Dermis microvascular lymphatic vessel endothelial cell (primary cell): ENCODE measurements at regions not wholly inside any gene's neighbourhood (a gene's known extent, or its start where the extent isn't known, plus 50 kb on each side); places are given as distances from the start of the nearest gene placed in this dataset.
A peak's percentile ranks its signal among the peaks of the same experiment; 100 is the strongest.

ENCODE experiments used
- DNase-seq, 2 donors: peaks; one replicate each; pipeline versions ENCODE4 v3.0.0 to v3.0.0-alpha.2; 2010; ENCODE audit warnings: low read depth in 2 of 2

DNA sequence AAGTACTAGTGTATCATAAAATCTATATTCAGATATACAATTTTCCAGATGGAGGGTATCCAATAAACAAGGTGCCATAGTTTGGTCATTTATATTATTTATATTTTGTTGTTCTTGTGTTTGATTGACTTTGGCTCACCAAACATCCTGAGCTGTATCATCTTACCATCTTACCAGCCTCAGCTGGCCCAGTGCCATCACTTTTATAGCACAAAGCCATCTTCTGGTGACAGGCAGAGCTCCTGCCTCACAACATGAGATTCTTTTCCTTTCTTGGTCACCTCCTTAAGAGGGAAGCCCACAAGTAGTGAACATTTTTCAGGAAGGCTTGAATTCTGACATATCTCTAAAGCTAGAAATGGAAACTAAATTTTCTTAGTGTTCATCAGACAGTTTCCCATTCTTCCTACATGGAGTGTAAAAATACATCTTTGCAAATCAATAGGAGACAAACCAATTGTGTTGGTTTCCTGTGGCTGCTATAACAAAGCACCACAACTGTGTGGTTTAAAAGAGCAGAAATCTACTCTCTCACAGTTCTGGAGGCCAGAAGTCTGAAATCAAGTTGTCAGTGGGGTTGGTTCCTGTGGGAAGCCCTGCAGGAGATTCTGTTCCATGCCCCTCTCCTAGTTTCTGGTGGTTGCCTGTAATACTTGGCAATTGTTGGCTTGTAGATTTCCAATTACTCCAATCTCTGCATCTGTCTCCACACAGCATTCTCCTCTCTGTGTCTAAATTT lies 341.8 kb downstream of the MAN2A1 start:
- no peak for DNase-seq

DNA sequence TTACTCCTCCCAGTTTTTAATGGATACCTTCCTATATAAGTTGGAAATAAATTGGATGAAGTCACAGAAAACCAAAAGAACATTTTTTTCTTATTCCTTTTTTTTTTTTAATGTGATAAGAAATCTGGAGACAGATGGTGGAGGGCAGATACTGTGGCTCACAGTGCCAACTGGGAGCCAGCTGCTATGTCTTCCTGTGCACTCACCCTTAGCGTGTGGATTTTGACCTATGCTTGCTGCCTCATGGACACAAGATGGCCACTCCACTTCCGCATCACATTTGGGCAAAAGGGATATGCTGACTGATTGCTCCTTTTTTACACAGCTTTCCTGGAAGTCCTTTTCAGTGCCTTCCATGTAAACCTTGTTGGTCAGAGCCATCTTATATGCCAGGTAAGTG lies 342.6 kb downstream of the MAN2A1 start:
- no peak for DNase-seq

DNA sequence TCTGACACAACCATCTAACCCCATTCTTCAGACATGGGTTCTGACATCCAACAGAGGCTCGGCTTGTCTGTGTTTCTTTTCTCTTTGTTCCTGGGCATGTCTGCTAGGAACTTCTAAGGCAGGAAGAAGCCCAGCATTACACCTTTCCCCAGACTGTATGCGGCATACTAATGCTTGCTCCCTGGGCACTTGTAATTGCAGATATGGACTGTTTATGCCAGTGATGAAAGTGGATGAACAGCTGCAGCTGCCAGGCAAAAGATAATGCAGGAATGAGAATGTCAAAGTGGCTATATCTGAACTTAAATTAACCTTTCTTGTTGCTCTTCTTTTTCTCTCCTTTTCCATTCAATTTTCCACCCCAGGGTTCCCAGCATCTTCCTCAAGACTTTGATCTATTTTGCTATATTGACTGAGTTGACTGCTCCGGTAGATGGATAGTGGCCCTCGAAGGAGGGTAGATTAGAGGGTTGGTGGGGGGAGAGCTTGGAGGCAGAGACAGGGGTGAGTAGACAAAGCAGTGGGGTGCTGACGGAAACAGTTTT lies 344.4 kb downstream of the MAN2A1 start:
- no peak for DNase-seq

DNA sequence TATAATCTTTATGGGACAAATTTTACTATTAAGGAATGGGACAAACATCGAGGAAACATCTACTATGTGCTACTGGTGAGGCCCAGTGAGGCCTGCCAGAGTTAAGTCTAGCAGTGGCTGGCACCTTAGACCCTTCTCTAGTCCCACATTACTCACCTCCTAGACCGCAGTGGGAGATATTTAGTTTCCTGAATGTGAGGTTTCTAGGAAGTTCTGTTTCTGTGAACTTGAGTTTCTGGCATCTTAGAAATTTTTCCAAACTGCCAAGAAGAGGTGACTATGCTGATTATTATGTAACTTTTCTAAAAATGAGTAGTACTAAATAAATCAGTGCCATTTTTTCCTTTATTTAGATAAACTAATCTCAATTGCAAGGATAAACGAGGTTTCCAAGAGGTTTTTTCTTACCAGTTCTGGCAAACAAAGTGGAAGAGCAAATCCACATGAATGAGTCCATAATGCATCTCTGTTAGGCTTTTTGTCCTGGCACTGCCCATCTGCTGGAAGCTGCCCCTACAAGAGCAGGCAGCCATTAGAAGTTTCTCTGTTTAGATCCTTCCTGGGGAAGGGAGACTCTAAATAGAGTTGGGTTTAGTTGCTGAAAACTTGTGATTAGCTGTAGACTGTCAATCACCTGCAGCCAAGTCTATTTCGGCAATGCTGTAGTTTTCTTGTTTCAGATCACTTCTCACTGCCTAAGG lies 348.7 kb downstream of the MAN2A1 start:
- no peak for DNase-seq

DNA sequence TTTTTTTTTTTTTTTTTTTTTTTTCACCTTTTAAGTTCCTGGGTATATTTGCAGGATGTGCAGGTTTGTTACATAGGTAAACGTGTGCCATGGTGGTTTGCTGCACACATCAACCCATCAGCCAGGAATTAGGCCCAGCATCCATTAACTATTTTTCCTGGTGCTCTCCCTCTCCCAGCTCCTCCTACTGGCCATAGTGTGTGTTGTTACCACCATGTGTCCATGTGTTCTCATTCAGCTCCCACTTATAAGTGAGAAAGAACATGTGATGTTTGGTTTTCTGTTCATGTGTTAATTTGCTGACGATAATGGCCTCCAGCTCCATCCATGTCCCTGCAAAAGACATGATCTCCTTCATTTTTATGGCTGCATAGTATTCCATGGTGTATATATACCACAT lies 350.5 kb downstream of the MAN2A1 start:
- no peak for DNase-seq

- no peak for DNase-seq
These were observed 353.3 kb downstream of the MAN2A1 start for GRCh38 chr5:110043025-110043424.

GRCh38 chr5:110045158-110045557 lies 355.4 kb downstream of the MAN2A1 start:
- no peak for DNase-seq

DNA sequence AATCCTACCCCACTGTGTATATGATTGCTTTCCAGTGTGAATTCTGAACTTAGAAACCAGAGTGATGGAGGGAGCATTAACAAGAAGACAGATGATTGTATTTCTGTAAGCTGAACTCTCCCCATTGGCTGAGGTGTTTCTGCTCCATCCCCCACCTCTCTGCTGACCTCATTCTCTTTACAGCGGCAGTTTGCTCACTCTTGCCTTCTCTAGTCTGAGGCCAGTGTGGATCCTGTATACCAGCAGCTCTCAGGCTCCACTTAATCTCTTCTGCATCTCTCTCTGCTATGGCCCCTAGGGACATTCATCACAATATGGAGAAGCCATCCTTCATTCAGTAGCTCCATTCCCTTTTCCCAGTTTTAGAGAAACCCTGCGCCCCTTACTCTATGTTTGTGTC lies 358.8 kb downstream of the MAN2A1 start:
- DNase-seq, result no peak

DNA sequence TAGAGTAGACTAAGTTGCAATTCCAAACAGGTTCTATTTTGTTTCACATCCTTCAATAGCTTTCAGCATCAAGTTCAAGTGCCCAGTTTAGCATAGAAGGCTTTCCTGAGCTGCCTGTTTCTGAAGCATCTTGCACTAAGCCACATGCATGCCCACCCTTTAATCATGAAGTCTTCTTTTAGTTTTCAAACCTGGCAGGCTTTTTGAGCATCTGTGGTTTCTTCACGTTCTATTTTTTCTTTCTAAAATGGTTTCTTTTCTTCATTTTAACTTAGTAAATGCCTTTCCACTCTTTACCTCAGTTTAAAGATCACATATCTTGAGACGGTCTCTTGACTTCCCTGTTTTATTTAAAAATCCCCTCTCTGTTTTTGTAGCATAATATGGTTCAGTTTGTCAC lies 360.1 kb downstream of the MAN2A1 start:
- DNase-seq, result no peak

GRCh38 chr5:110050640-110051345 lies 361.1 kb downstream of the MAN2A1 start:
- DNase-seq, result no peak

DNA sequence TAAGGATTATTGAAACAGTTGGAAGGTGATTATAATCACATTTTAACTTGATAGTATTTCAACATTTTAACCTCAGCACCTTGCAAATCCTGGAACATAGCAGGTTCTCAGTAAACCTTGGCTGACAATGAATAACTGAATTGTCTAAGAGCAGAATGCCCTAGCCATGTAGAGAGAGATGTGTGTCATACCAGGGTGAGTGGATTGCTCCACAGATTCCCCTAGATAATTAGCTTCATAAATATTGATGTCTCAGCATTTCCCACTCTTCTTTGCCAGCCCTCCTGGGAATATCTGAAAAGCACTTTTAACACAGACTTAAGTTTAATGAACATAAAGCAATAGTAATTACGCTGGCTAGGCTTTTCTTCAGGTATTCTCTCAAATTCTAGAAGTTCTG lies 363.5 kb downstream of the MAN2A1 start:
- DNase-seq, result no peak

DNA sequence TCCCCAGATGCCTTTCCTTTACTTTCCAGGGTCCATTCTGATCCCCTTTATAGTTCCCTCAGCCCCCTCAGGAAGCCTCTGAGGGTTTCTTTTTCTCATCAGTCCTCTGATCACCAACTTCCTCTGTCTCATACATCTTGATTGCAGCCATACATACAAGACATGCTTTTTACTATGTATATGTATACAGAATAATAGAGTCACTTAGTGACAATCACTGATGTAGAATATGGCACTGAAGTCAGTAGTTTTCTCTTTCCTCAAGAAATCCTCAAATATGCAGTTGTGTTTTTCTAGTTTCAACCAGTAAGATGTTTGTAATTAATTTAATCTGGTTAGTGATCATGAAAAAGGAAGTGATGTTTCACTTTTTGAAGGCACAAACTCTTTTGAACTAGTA lies 364.1 kb downstream of the MAN2A1 start:
- no peak for DNase-seq

GRCh38 chr5:110054240-110054639 lies 364.5 kb downstream of the MAN2A1 start:
- peak in 1 of 2 donors; percentile 39 for DNase-seq

DNA sequence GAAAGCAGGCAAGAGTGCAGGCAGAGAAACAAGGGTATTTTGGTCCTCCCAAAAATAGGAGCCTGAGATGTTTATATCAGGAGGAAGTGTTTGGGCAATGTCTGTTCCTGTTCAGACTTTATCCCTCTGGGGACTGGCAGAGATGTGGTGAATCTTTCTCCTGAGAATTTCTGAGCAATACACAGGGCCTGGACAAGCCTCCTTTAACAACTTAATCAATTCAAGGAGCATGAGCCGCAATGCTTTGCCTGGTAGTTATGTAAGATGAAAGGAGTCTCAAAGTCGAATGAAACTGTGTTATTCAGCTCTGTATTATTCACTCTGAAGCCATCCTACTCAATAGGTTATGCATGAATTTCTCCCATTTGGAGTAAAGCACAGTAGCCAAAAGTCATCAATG lies 365.6 kb downstream of the MAN2A1 start:
- no peak for DNase-seq

DNA sequence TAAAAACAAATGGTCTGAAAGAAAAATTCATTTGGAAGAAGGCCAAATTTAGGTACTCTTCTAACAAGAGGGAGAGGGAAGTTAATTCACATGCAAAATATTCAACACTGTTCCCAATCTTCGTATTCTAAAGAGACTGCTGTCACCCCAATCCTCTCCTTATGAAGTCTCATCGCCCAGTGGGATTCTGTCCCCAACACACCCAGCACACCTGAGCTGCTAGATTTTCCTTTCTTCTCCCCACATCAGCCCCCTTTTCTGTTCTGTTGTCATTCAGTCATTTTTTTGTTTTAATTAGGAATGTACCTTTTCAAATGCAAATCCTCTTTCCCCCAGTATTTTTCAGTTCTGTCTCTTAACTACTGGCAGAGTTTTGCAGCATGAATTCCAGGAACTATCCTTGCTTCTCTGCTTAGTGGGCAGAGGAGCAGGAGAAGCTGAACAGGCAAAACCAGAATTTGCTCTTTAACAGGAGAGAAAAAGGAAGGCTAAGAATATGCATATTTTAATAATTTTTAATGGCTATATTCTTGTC lies 366.9 kb downstream of the MAN2A1 start:
- no peak for DNase-seq

DNA sequence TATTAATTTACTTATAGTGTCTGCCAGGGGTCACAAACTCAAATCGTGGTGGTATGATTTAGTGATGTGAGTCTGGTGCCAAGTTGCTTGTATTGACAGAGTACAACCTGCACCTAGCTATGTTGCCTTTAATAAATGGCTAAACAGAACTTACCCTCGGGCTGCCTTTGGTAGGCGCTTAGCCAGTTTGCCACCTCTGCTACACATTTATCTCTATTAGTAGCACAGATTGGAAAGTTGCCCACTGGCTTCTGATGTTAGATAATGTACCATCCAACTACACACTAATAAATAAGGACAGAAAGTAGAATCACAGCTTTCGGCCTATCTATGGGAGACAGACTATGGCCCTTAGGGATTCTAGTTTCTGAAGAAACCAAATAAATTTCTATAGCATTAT lies 368.4 kb downstream of the MAN2A1 start:
- no peak for DNase-seq

DNA sequence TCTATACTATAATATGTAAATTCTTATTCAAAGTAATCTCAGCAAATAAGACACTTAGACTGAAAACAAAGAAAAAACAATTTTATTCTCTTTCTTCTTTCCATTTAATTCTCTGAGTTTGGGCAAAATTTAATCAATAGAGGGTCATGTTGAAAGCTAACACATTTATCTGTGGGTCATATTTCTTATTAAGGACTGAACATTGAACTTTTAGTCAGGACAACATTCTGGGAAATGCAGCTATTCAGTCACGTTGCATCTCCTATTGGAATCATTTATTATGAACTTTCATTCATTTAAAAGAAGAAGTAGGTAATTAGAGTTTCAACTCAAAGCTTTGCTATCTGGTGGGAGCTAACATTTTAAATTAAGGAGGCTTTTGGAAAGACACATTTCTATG lies 372.5 kb downstream of the MAN2A1 start:
- no peak for DNase-seq

- no peak for DNase-seq
These were observed 374.2 kb downstream of the MAN2A1 start for GRCh38 chr5:110063640-110064602.

- no peak for DNase-seq
These were observed 375.0 kb downstream of the MAN2A1 start for GRCh38 chr5:110064603-110065268.

DNA sequence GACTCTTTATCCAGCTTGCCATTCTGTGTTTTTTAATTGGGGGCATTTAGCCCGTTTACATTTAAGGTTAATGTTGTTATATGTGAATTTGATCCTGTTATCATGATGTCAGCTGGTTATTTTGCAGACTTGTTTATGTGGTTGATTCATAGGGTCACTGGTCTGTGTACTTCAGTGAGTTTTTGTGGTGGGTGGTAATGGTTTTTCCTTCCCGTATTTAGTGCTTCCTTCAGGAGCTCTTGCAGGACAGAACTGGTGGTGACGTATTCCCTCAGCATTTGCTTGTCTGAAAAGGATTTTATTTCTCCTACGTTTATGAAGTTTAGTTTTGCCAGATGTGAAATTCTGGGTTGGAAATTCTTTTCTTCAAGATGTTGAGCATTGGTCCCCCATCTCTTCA lies 381.1 kb downstream of the MAN2A1 start:
- no peak for DNase-seq
